ENCODE measurements at regions not wholly inside any gene's neighbourhood (a gene's known extent, or its start where the extent isn't known, plus 50 kb on each side); places are given as distances from the start of the nearest gene placed in this dataset.
A peak's percentile ranks its signal among the peaks of the same experiment; 100 is the strongest.

- TF ChIP-seq CEBPZ (IDR thresholded peaks at IDR 0.05; ENCODE audit: borderline replicate concordance, low read depth, low read length) (no peak), BRF2 (IDR thresholded peaks at IDR 0.05; ENCODE audit: borderline replicate concordance, insufficient read depth, insufficient read length) (no peak), CREB3L1 (IDR thresholded peaks at IDR 0.05; ENCODE audit: borderline replicate concordance, low read depth) (peak; percentile 44; the same call in 1 of the 2 replicates), IRF1 (CRISPR knock-in tag; IDR thresholded peaks at IDR 0.05; ENCODE audit: borderline replicate concordance) (no peak), PYGO2 (tag; IDR thresholded peaks at IDR 0.05) (no peak), PHF21A (IDR thresholded peaks at IDR 0.05; ENCODE audit: borderline replicate concordance, low read depth) (peak; percentile 50; the same call in 1 of the 2 replicates), FOXA1 (IDR thresholded peaks at IDR 0.05; ENCODE audit: borderline replicate concordance) (no peak), FOXJ2 (tag; IDR thresholded peaks at IDR 0.05) (no peak), IRF9 (tag; IDR thresholded peaks at IDR 0.05) (no peak), ZBTB49 (CRISPR knock-in tag; IDR thresholded peaks at IDR 0.05; ENCODE audit: borderline replicate concordance) (no peak; the same call in 1 of the 2 replicates), STAG1 (CRISPR knock-in tag; IDR thresholded peaks at IDR 0.05; ENCODE audit: borderline replicate concordance) (peak; percentile 96), SREBF1 (IDR thresholded peaks at IDR 0.05; ENCODE audit: borderline replicate concordance, low read depth, low read length) (no peak), KLF10 (CRISPR knock-in tag; IDR thresholded peaks at IDR 0.05) (no peak), ZFP36 (IDR thresholded peaks at IDR 0.05; ENCODE audit: low read depth, low read length, partially characterized antibody) (no peak)
Observed at GRCh38 chr1:204806943-204807687, 63.5 kb upstream of the NFASC start (continued).
